Nephron progenitor cell (in vitro differentiated cells): ENCODE measurements at regions not wholly inside any gene's neighbourhood (a gene's known extent, or its start where the extent isn't known, plus 50 kb on each side); places are given as distances from the start of the nearest gene placed in this dataset.

Source experiments
- DNase-seq: peaks from one replicate; pipeline ENCODE4 v3.0.0; 2021
- H3K27ac Mint-ChIP-seq: 2 replicates; pipeline ENCODE4 v1.8.0; 2021; ENCODE audit warnings: mild to moderate bottlenecking, moderate library complexity, mixed read lengths
- H3K27me3 Mint-ChIP-seq: 2 replicates; pipeline ENCODE4 v1.8.0; 2021; ENCODE audit warnings: mild to moderate bottlenecking, low read depth, mixed read lengths; ENCODE audit not compliant: poor library complexity
- H3K36me3 Mint-ChIP-seq: 2 replicates; pipeline ENCODE4 v1.8.0; 2021; ENCODE audit warnings: low read depth, mixed read lengths
- H3K4me1 Mint-ChIP-seq: 2 replicates; pipeline ENCODE4 v1.8.0; 2021; ENCODE audit warnings: mixed read lengths
- H3K4me3 Mint-ChIP-seq: 2 replicates; pipeline ENCODE4 v1.8.0; 2021; ENCODE audit warnings: mild to moderate bottlenecking, moderate library complexity, mixed read lengths
- H3K9me3 Mint-ChIP-seq: 2 replicates; pipeline ENCODE4 v1.8.0; 2021; ENCODE audit warnings: mild to moderate bottlenecking, moderate library complexity, mixed read lengths
- CTCF ChIP-seq: fragments of 200-600 bp; sonication (generic); IDR thresholded peaks from 2 replicates; pipeline ENCODE4 v1.5.0; 2021; ENCODE audit warnings: antibody characterized with exemption

- Mint-ChIP-seq H3K36me3 (no peaks in the 10 kb centered on the region), H3K4me1 (no peaks in the 10 kb centered on the region), H3K27me3 (peaks cover 9% of the 10 kb centered on the region), H3K9me3 (peaks cover 15% of the 10 kb centered on the region), H3K4me3 (no peak overlapping the region), H3K27ac (no peak overlapping the region)
- no peak for DNase-seq
- no peak for TF ChIP-seq CTCF
These were observed 409.4 kb downstream of the MED10 start for GRCh38 chr5:5968981-5969380.

- no peak for TF ChIP-seq CTCF
- Mint-ChIP-seq H3K36me3 (no peaks in the 10 kb centered on the region), H3K4me3 (no peak overlapping the region), H3K9me3 (peaks cover 20% of the 10 kb centered on the region), H3K27me3 (peaks cover 6% of the 10 kb centered on the region), H3K4me1 (no peaks in the 10 kb centered on the region), H3K27ac (no peak overlapping the region)
- no peak for DNase-seq
These were observed 410.4 kb downstream of the MED10 start for GRCh38 chr5:5967944-5968343.

GRCh38 chr5:5967373-5967772, 411.0 kb downstream of the MED10 start:
- Mint-ChIP-seq H3K27ac (no peak overlapping the region), H3K4me1 (no peaks in the 10 kb centered on the region), H3K9me3 (peaks cover 20% of the 10 kb centered on the region), H3K36me3 (no peaks in the 10 kb centered on the region), H3K27me3 (peaks cover 5% of the 10 kb centered on the region), H3K4me3 (no peak overlapping the region)
- DNase-seq = no peak
- no peak for TF ChIP-seq CTCF

- Mint-ChIP-seq H3K4me1 (no peaks in the 10 kb centered on the region), H3K27me3 (peaks cover 11% of the 10 kb centered on the region), H3K9me3 (peaks cover 20% of the 10 kb centered on the region), H3K27ac (no peak overlapping the region), H3K36me3 (no peaks in the 10 kb centered on the region), H3K4me3 (no peak overlapping the region)
- TF ChIP-seq CTCF = no peak
- no peak for DNase-seq
These were observed 413.2 kb downstream of the MED10 start for GRCh38 chr5:5965132-5965531.

GRCh38 chr5:5964347-5964746, 414.0 kb downstream of the MED10 start:
- no peak for DNase-seq
- Mint-ChIP-seq H3K4me1 (no peaks in the 10 kb centered on the region), H3K4me3 (no peak overlapping the region), H3K9me3 (peaks cover 20% of the 10 kb centered on the region), H3K36me3 (no peaks in the 10 kb centered on the region), H3K27me3 (peaks cover 11% of the 10 kb centered on the region), H3K27ac (no peak overlapping the region)
- TF ChIP-seq CTCF = no peak

- no peak overlapping the region for H3K4me3 Mint-ChIP-seq
- no peaks in the 10 kb centered on the region for H3K4me1 Mint-ChIP-seq
- no peaks in the 10 kb centered on the region for H3K36me3 Mint-ChIP-seq
- H3K27me3 Mint-ChIP-seq = peaks cover 43% of the 10 kb centered on the region
- peaks cover 6% of the 10 kb centered on the region for H3K9me3 Mint-ChIP-seq
- DNase-seq = no peak
- H3K27ac Mint-ChIP-seq = no peak overlapping the region
- TF ChIP-seq CTCF = no peak
These were observed 420.6 kb downstream of the MED10 start for GRCh38 chr5:5957737-5958136.
